ENCODE measurements at regions not wholly inside any gene's neighbourhood (a gene's known extent, or its start where the extent isn't known, plus 50 kb on each side); places are given as distances from the start of the nearest gene placed in this dataset.
"Not testable (repeated sequence)": the region's sequence is repeated elsewhere in the genome, so short reads cannot be mapped to it uniquely, and the experiment has no call there.

DNA sequence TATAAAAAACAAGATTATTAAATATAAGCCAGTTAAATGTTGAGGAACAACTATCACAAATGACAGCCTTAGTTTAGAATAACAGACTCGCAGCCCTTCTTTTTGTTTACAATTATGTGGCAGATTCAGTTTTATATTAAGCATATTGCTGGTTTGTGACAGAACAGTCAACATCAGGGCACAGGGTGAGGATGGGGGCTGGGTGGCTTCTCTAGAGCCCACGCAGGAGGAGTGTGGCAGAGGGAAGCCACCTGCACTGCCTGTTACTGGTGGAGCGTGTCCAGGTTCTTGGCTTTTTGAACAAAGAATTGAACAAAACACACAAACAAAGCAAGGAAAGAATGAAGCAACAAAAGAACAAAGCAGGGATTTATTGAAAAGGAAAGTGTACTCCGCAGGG is 1415.2 kb downstream of the KHDRBS2 start:
- not testable (repeated sequence) for TF ChIP-seq POLR2AphosphoS5, EP300 (IDR thresholded peaks at IDR 0.05)
